ENCODE measurements at regions not wholly inside any gene's neighbourhood (a gene's known extent, or its start where the extent isn't known, plus 50 kb on each side); places are given as distances from the start of the nearest gene placed in this dataset.

- no peak for TF ChIP-seq CTCF (IDR thresholded peaks at IDR 0.05)
- TF ChIP-seq POLR2A (IDR thresholded peaks at IDR 0.05): no peak
- TF ChIP-seq POLR2AphosphoS5 (IDR thresholded peaks at IDR 0.05): no peak
Observed at GRCh38 chrX:94455782-94456181, 781.8 kb downstream of the FAM133A start.
